ENCODE measurements at regions not wholly inside any gene's neighbourhood (a gene's known extent, or its start where the extent isn't known, plus 50 kb on each side); places are given as distances from the start of the nearest gene placed in this dataset.

DNA sequence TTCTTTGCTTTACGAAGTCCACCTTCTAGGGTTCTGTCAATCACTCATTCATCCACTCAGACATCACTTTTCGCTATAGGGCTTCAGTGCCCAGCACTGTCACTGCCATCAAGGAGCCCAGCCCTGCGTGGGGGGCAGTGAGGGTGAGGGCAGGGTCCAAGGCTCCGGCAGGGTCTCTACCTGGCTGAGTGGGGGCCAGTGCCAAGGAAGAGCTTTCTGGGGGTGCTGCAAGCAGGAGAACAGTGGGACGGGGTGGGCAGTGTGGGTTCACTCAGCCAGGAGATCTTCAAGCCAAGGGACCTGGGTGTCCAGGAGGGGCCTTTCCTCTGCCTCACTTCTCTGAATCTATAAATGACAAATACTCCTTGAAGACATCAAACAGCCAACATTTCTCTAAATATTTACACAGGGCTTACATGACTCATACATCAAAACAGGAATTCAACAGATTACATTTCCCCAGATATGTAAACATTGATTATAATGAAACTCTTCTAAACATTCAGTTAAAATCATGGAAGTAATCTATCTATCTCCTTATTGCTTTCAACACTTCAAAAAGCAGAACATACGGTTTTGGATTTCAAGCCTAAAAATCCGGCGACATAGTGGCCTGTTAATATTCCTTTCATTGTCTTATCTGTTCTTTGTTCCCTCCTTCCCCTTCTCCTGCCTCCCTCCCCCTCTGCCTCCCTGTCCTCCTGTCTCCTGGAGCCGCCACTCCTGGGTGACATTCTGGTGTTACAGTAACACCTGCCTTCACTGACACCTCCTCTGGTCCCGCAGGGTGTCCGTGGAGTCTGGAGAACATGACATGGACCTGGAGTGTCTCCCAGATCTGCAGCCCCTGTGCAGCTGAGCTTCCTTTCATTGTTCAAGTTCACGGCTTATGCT, 94.4 kb upstream of the ADRA2C start:
- TF ChIP-seq POLR2AphosphoS5 (IDR thresholded peaks at IDR 0.05; ENCODE audit: low read depth, low read length) (no peak), POU2F2 (IDR thresholded peaks at IDR 0.05; ENCODE audit: low read depth, low read length) (no peak), SPI1 (IDR thresholded peaks at IDR 0.05; ENCODE audit: low read depth, low read length) (no peak), TAF1 (IDR thresholded peaks at IDR 0.05; ENCODE audit: low read depth, low read length) (no peak), PAX5 (IDR thresholded peaks at IDR 0.05; ENCODE audit: insufficient read depth, low read length, severe bottlenecking) (no peak), POLR2A (IDR thresholded peaks at IDR 0.05; ENCODE audit: low read depth, low read length) (no peak)
- DNase-seq (ENCODE audit: insufficient read length, low spot score) (no peak), FAIRE-seq (no peak)

DNA sequence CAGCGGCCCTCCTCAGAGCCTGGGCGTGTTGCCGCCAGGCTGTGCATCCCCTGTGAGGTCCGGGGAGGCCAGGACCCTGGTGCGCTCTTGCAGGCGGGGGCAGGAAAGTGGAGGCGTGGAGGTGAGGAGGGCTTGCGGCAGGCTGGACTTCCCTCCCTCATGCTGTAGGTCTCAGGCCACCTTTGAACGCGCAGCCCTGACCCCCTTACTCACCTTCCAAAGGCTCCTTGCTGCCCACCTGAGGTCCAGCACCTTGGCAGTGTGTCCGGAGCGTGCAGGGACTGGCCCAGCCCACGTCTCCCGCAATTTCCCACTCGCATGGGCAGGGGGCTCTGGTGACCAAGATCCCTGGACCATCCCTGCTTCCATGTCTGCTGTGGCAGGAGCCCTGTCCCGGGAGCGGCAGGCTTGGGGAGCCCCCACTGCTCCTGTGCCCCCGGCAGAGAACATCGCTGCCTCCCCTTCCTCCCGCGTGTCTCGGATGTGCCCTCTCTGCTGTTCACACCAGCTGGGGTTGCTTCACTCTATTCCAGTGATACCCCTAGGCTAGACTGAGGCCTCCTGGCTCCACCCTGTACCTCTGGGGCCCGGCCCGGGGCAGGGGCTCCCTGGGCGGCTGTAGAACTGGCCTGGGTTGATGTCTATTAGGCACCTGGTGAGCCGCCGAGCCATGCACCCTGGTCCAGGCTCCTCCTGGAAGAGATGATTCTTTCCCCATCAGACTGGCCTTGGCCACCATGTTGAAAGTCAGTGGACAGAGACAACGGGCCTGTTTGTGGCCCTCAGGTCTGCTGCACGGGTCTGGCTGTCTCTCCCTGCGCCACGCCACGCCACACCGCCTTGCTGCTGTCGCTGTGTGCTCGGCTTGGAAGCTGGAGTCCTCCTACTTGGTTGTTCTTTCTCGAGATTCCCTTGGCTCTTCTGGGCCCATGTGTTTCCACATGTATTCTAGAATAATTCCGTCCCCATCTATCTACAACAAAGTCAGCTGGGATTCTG, 95.4 kb upstream of the ADRA2C start:
- DNase-seq (ENCODE audit: insufficient read length, low spot score) (no peak), FAIRE-seq (no peak)
- TF ChIP-seq POLR2AphosphoS5 (IDR thresholded peaks at IDR 0.05; ENCODE audit: low read depth, low read length) (no peak), POLR2A (IDR thresholded peaks at IDR 0.05; ENCODE audit: low read depth, low read length) (no peak), PAX5 (IDR thresholded peaks at IDR 0.05; ENCODE audit: insufficient read depth, low read length, severe bottlenecking) (no peak), POU2F2 (IDR thresholded peaks at IDR 0.05; ENCODE audit: low read depth, low read length) (no peak), SPI1 (IDR thresholded peaks at IDR 0.05; ENCODE audit: low read depth, low read length) (no peak), TAF1 (IDR thresholded peaks at IDR 0.05; ENCODE audit: low read depth, low read length) (no peak)

DNA sequence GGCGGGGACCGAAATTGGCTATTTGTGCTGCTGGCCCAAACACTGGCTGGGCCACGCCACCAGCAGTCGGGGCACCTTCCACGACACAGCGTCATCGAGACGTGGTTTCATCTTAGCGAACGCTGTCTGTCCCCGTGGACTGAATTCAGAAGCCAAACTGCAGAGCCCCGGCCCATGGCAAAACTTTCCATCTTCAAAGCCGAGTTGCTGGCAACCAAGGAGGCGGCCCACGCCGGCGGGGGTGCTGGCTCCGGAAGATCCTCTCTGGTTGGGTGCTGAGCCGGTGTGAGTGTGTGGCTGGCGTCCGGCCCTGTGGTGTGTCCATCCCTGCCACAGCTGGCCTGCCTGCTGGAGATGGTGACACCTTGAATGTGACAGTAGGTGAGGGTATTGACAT, 96.6 kb upstream of the ADRA2C start:
- FAIRE-seq (no peak), DNase-seq (ENCODE audit: insufficient read length, low spot score) (no peak)
- TF ChIP-seq POLR2A (IDR thresholded peaks at IDR 0.05; ENCODE audit: low read depth, low read length) (no peak), SPI1 (IDR thresholded peaks at IDR 0.05; ENCODE audit: low read depth, low read length) (no peak), POU2F2 (IDR thresholded peaks at IDR 0.05; ENCODE audit: low read depth, low read length) (no peak), POLR2AphosphoS5 (IDR thresholded peaks at IDR 0.05; ENCODE audit: low read depth, low read length) (no peak), PAX5 (IDR thresholded peaks at IDR 0.05; ENCODE audit: insufficient read depth, low read length, severe bottlenecking) (no peak), TAF1 (IDR thresholded peaks at IDR 0.05; ENCODE audit: low read depth, low read length) (no peak)

DNA sequence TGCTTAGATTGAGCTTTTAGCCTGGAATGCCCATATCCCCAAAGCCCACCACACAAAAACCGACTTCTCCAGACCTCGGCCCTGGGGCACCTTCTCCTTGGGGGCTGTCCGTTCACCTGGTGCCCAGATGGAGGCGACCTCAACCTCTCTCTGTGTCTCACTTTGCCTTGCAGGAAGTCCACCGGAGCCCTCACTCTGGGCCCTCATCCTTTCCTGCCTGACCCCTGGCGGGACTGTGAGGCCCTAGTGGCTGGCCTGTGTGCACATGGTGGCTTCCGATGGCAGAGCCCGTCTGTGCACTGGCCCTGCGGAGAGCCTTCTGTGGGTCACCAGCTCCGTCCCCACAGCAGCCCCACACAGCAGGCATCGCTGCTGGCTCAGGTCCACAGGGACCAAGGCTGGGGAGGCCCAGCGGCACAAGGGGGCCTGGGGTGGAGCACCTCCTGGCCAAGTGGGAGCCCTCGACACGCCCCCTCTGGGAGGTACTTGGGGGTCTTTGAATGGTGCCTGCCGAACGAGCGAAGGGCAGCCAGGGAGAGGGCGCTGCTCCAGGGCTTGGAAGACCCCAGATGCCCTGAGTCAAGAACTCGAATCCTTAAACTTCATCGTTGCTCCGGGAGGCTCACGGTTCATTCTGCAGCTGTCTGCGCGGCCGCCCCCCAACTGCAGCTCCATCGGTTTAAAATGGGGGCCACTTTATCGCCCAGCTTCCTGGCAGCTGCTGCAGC, 97.2 kb upstream of the ADRA2C start:
- FAIRE-seq: no peak
- no peak for DNase-seq (ENCODE audit: insufficient read length, low spot score)
- no peak for TF ChIP-seq POLR2AphosphoS5 (IDR thresholded peaks at IDR 0.05; ENCODE audit: low read depth, low read length)
- TF ChIP-seq POU2F2 (IDR thresholded peaks at IDR 0.05; ENCODE audit: low read depth, low read length): no peak
- no peak for TF ChIP-seq TAF1 (IDR thresholded peaks at IDR 0.05; ENCODE audit: low read depth, low read length)
- TF ChIP-seq SPI1 (IDR thresholded peaks at IDR 0.05; ENCODE audit: low read depth, low read length): no peak
- no peak for TF ChIP-seq PAX5 (IDR thresholded peaks at IDR 0.05; ENCODE audit: insufficient read depth, low read length, severe bottlenecking)
- no peak for TF ChIP-seq POLR2A (IDR thresholded peaks at IDR 0.05; ENCODE audit: low read depth, low read length)

DNA sequence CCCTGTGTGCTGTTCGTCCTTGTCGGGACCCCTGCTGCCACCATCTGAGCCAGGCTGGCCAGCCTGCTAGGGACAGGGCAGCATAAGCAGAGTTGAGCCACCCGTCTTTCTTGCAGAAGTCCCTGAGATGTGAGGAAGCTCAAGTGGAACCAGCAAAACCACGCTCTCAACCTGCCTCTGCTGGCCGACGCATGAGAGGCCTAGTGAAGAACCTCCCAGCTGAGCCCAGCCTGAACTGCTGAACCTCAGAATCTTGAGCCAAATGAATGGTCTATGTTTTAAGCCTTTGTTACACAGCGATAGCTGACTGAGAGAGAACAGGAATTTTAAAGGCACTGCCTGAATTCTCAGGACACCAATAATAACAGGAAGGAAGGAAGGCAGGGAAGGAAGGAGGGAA, 98.9 kb upstream of the ADRA2C start:
- FAIRE-seq: no peak
- no peak for TF ChIP-seq POLR2AphosphoS5 (IDR thresholded peaks at IDR 0.05; ENCODE audit: low read depth, low read length)
- TF ChIP-seq SPI1 (IDR thresholded peaks at IDR 0.05; ENCODE audit: low read depth, low read length): no peak
- TF ChIP-seq PAX5 (IDR thresholded peaks at IDR 0.05; ENCODE audit: insufficient read depth, low read length, severe bottlenecking): no peak
- TF ChIP-seq POLR2A (IDR thresholded peaks at IDR 0.05; ENCODE audit: low read depth, low read length): no peak
- no peak for TF ChIP-seq POU2F2 (IDR thresholded peaks at IDR 0.05; ENCODE audit: low read depth, low read length)
- no peak for TF ChIP-seq TAF1 (IDR thresholded peaks at IDR 0.05; ENCODE audit: low read depth, low read length)
- DNase-seq (ENCODE audit: insufficient read length, low spot score): no peak

DNA sequence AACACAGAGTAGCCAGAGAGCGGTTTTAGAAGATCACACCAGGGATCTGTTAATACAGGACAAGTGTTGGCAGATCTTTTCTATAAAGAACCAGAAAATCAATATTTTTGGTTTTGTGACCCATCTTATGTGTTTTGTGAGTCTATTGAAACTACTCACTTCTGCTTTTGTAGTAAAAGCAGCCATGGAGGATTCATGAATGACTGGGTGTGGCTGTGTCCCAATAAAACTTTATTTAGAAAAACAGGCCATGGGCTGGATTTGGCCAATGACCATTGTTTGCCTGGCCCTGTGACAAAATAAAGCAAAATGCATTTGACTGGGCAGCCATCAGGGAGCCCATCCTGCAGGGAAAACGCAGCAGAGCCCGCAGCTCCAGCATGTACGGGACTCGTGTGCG, 99.9 kb upstream of the ADRA2C start:
- TF ChIP-seq SPI1 (IDR thresholded peaks at IDR 0.05; ENCODE audit: low read depth, low read length): peak; percentile 92
- no peak for TF ChIP-seq TAF1 (IDR thresholded peaks at IDR 0.05; ENCODE audit: low read depth, low read length)
- no peak for DNase-seq (ENCODE audit: insufficient read length, low spot score)
- no peak for FAIRE-seq

DNA sequence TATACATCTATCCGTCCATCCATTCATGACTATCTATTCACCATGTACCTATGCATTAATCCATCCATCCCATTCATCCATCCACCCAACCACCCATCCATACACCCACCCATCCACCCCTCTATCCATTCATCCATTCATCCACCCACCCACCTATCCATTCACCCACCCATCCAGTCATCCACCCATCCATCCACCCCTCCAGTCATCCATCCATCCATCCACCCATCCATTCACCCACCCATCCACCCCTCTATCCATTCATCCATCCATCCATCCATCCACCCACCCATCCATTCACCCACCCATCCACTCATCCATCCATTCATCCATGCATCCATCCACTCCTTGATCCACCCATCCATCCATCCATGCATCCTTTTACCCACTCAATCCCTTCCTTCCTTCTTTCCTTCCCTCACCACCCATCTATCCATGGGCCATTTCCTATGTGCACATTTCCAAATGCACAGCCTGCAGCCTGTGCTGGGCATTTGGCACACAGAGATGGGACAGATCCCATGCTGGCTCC, 100.8 kb upstream of the ADRA2C start:
- FAIRE-seq (no peak), DNase-seq (ENCODE audit: insufficient read length, low spot score) (no peak)
- TF ChIP-seq POLR2AphosphoS5 (IDR thresholded peaks at IDR 0.05; ENCODE audit: low read depth, low read length) (no peak), SPI1 (IDR thresholded peaks at IDR 0.05; ENCODE audit: low read depth, low read length) (no peak), POU2F2 (IDR thresholded peaks at IDR 0.05; ENCODE audit: low read depth, low read length) (no peak), PAX5 (IDR thresholded peaks at IDR 0.05; ENCODE audit: insufficient read depth, low read length, severe bottlenecking) (no peak), TAF1 (IDR thresholded peaks at IDR 0.05; ENCODE audit: low read depth, low read length) (no peak), POLR2A (IDR thresholded peaks at IDR 0.05; ENCODE audit: low read depth, low read length) (no peak)

DNA sequence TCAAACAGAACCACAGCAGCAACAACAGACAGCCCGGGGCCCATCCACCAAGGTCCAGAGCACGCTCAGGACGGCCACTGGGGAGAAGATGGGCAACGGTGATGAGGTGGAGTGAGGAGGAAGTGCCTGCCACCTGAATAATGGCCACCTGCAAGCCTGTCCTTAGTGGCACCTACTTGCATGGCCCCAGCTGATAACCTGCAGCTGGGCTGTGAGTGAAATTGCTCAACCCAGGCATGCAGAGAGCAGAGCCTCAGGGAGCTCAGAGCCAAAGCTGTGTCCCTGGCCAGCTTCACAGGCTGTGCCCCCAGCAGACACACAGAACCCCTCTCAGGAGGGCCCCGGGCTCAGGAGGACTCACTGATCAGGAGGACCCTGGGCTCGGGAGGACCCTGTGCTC, 102.4 kb upstream of the ADRA2C start:
- FAIRE-seq (no peak), DNase-seq (ENCODE audit: insufficient read length, low spot score) (no peak)
- TF ChIP-seq SPI1 (IDR thresholded peaks at IDR 0.05; ENCODE audit: low read depth, low read length): no peak
- TF ChIP-seq POLR2A (IDR thresholded peaks at IDR 0.05; ENCODE audit: low read depth, low read length): no peak
- TF ChIP-seq POU2F2 (IDR thresholded peaks at IDR 0.05; ENCODE audit: low read depth, low read length): no peak
- TF ChIP-seq TAF1 (IDR thresholded peaks at IDR 0.05; ENCODE audit: low read depth, low read length): no peak
- no peak for TF ChIP-seq POLR2AphosphoS5 (IDR thresholded peaks at IDR 0.05; ENCODE audit: low read depth, low read length)
- no peak for TF ChIP-seq PAX5 (IDR thresholded peaks at IDR 0.05; ENCODE audit: insufficient read depth, low read length, severe bottlenecking)

All from GM12891 (cell line).